ENCODE measurements at regions not wholly inside any gene's neighbourhood (a gene's known extent, or its start where the extent isn't known, plus 50 kb on each side); places are given as distances from the start of the nearest gene placed in this dataset.

DNA sequence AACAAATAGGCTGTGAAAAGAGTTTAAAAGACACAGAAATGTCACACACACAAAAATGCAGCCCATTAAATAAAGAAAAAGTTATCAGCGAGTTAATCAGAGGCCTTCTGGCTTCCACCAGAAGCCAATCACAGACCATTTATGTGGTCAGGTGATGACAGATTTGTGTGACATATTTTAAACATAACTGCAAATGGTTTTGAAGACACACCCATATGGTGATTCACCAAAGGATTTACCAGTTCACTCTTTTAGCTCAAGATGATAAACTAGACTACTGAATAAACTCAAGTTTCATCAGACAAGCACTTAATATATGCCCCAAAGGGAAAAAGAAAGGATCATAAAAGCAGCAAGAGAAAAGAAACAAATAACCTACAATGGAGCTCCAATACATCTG lies 181.2 kb downstream of the SPANXN4 start:
- H3K9me2 ChIP-seq (ENCODE audit: insufficient read depth): no peaks in the 10 kb centered on the region
- H3K79me2 ChIP-seq (ENCODE audit: insufficient read depth, low read length): no peaks in the 10 kb centered on the region
- intact Hi-C loops (cut with micrococcal nuclease): no loop called here
- ChIA-PET RAD21 (ENCODE audit: low non-redundant PET in 1 of 2, low total read pairs in 2 of 2, uncharacterized antibody in 2 of 2, unreplicated experiment in 2 of 2) (no interaction called here), CTCF (no interaction called here), POLR2A (no interaction called here)
- no peaks in the 10 kb centered on the region for H3K36me3 ChIP-seq (ENCODE audit: control insufficient read depth in 1 of 2, insufficient read depth in 2 of 2, low read length in 2 of 2)
- ATAC-seq (no peak), DNase-seq (ENCODE audit: low read depth, low spot score) (no peak)
- no peaks in the 10 kb centered on the region for H3K4me1 ChIP-seq (ENCODE audit: control insufficient read depth in 1 of 2, insufficient read depth in 2 of 2, low read length in 2 of 2)
- H3K27me3 ChIP-seq (ENCODE audit: insufficient read depth, low read length): no peaks in the 10 kb centered on the region
- no peaks in the 10 kb centered on the region for H3K9me3 ChIP-seq (ENCODE audit: control insufficient read depth in 1 of 2, insufficient read depth in 1 of 2, low read depth in 1 of 2, low read length in 2 of 2)
- BruUV-seq (replicated peaks): no TSS peak
- no peak overlapping the region for H2AFZ ChIP-seq (ENCODE audit: low read depth, low read length, poor library complexity, severe bottlenecking)
- H3K4me2 ChIP-seq (ENCODE audit: low read length): no peak overlapping the region
- TF ChIP-seq EZH2 (IDR thresholded peaks at IDR 0.05) (no peak), SP1 (IDR thresholded peaks at IDR 0.05; ENCODE audit: low read depth) (no peak), POLR2AphosphoS5 (IDR thresholded peaks at IDR 0.05; ENCODE audit: low read depth, low read length) (no peak), EZH2phosphoT487 (IDR thresholded peaks at IDR 0.05; ENCODE audit: borderline replicate concordance) (no peak), JUND (IDR thresholded peaks at IDR 0.05) (no peak), YY1 (IDR thresholded peaks at IDR 0.05; ENCODE audit: extremely low read depth, insufficient replicate concordance, low read depth, low read length) (no peak), FOSL1 (IDR thresholded peaks at IDR 0.05; ENCODE audit: low read depth) (no peak), ZNF274 (IDR thresholded peaks at IDR 0.05; ENCODE audit: low read depth, low read length) (no peak), ZFX (IDR thresholded peaks at IDR 0.05) (no peak), CBX3 (IDR thresholded peaks at IDR 0.05; ENCODE audit: low read depth) (no peak), ELF1 (IDR thresholded peaks at IDR 0.05; ENCODE audit: borderline replicate concordance, low read depth) (no peak), CEBPB (IDR thresholded peaks at IDR 0.05; ENCODE audit: low read depth) (no peak), RAD21 (IDR thresholded peaks at IDR 0.05; ENCODE audit: low read depth) (no peak), TCF7L2 (IDR thresholded peaks at IDR 0.05; ENCODE audit: borderline replicate concordance, extremely low read depth, insufficient read depth, insufficient read length) (no peak), SIN3A (IDR thresholded peaks at IDR 0.05; ENCODE audit: low read depth) (no peak), POLR2A (IDR thresholded peaks at IDR 0.05; ENCODE audit: borderline replicate concordance, extremely low read depth, insufficient read depth, insufficient read length) (no peak)
- TF ChIP-seq, protein P1, sequence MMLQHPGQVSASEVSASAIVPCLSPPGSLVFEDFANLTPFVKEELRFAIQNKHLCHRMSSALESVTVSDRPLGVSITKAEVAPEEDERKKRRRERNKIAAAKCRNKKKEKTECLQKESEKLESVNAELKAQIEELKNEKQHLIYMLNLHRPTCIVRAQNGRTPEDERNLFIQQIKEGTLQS (IDR thresholded peaks at IDR 0.05): no peak
- TF ChIP-seq, protein P2, sequence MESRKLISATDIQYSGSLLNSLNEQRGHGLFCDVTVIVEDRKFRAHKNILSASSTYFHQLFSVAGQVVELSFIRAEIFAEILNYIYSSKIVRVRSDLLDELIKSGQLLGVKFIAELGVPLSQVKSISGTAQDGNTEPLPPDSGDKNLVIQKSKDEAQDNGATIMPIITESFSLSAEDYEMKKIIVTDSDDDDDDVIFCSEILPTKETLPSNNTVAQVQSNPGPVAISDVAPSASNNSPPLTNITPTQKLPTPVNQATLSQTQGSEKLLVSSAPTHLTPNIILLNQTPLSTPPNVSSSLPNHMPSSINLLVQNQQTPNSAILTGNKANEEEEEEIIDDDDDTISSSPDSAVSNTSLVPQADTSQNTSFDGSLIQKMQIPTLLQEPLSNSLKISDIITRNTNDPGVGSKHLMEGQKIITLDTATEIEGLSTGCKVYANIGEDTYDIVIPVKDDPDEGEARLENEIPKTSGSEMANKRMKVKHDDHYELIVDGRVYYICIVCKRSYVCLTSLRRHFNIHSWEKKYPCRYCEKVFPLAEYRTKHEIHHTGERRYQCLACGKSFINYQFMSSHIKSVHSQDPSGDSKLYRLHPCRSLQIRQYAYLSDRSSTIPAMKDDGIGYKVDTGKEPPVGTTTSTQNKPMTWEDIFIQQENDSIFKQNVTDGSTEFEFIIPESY (IDR thresholded peaks at IDR 0.05; ENCODE audit: extremely low read depth, insufficient replicate concordance, low read length): no peak
- TF ChIP-seq, protein P3, sequence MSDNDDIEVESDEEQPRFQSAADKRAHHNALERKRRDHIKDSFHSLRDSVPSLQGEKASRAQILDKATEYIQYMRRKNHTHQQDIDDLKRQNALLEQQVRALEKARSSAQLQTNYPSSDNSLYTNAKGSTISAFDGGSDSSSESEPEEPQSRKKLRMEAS (IDR thresholded peaks at IDR 0.05): no peak
- TF ChIP-seq, protein P4, sequence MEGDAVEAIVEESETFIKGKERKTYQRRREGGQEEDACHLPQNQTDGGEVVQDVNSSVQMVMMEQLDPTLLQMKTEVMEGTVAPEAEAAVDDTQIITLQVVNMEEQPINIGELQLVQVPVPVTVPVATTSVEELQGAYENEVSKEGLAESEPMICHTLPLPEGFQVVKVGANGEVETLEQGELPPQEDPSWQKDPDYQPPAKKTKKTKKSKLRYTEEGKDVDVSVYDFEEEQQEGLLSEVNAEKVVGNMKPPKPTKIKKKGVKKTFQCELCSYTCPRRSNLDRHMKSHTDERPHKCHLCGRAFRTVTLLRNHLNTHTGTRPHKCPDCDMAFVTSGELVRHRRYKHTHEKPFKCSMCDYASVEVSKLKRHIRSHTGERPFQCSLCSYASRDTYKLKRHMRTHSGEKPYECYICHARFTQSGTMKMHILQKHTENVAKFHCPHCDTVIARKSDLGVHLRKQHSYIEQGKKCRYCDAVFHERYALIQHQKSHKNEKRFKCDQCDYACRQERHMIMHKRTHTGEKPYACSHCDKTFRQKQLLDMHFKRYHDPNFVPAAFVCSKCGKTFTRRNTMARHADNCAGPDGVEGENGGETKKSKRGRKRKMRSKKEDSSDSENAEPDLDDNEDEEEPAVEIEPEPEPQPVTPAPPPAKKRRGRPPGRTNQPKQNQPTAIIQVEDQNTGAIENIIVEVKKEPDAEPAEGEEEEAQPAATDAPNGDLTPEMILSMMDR (IDR thresholded peaks at IDR 0.05 in 2 of 3, conservative IDR thresholded peaks at IDR 0.05 in 1 of 3; ENCODE audit: borderline replicate concordance in 1 of 3, insufficient read depth in 1 of 3, low read depth in 2 of 3, low read length in 2 of 3): no peak
- H3K4me3 ChIP-seq (replicated peaks in 1 of 2; ENCODE audit: low read depth in 1 of 2, low read length in 2 of 2): no peak overlapping the region
- no peak overlapping the region for H3K27ac ChIP-seq (ENCODE audit: low read depth, low read length)
- H4K20me1 ChIP-seq (ENCODE audit: insufficient read depth): no peaks in the 10 kb centered on the region
- H3K9ac ChIP-seq (ENCODE audit: low read length): no peak overlapping the region

Measured in HCT116 (cell line).